K562 (cell line): ENCODE measurements at regions not wholly inside any gene's neighbourhood (a gene's known extent, or its start where the extent isn't known, plus 50 kb on each side); places are given as distances from the start of the nearest gene placed in this dataset.

ENCODE experiments used
- ATAC-seq: fragments of 200-7000 bp; cut with Tn5 transposase; 3 replicates; pipeline ENCODE4 v1.9.1; 2020; ENCODE audit warnings: moderate library complexity
- BruUV-seq: library from RNA; stranded (reverse); fragments of 400-500 nt; replicated peaks from 2 replicates; lab custom pipeline; 2021; lab: Mats Ljungman, UMichigan
- CTCF ChIA-PET: fragments of 300-600 bp; formaldehyde crosslinking; extraction: SDS; loops from one replicate; lab custom pipeline; 2021; ENCODE audit warnings: low intra/inter-chr PET ratio; lab: Yijun Ruan, JAX
- POLR2A ChIA-PET: fragments of 300-600, 350-650 bp; sonication (Branson Sonifier 250); formaldehyde crosslinking; extraction: SDS; loops from one replicate; lab custom pipeline; 2021; ENCODE audit warnings: antibody characterized with exemption, inconsistent platforms; lab: Yijun Ruan, JAX
- DNase-seq, 4 experiments: peaks; one replicate each; pipeline versions ENCODE4 v3.0.0 to v3.0.0-alpha.2; 2011 to 2018; ENCODE audit warnings: low spot score in 3 of 4, mixed read lengths in 3 of 4; ENCODE audit errors: extremely low read depth in 1 of 4
- FAIRE-seq: peaks from 2 replicates; lab custom pipeline; 2011; peaks lifted over from hg19 to GRCh38; lab: Jason Lieb, UNC
- H2AFZ ChIP-seq: 2 replicates; pipeline ENCODE4 v1.6.0; 2011; ENCODE audit warnings: low read depth, low read length, control low read depth, inconsistent platforms
- H3K27ac ChIP-seq: fragments of 200-600 bp; 3 replicates; pipeline ENCODE4 v1.8.0; 2011; ENCODE audit warnings: low read depth, mild to moderate bottlenecking, control low read depth, inconsistent platforms, low read length, moderate library complexity, mixed read lengths; ENCODE audit errors: extremely low read depth
- H3K27me3 ChIP-seq, 2 experiments: fragments of 300-600 bp in 1 of 2; 2 replicates in 1 of 2; 3 replicates in 1 of 2; pipeline versions ENCODE4 v1.6.0 to v1.8.0; 2011; ENCODE audit warnings: inconsistent platforms in 2 of 2, low read length in 2 of 2, mild to moderate bottlenecking in 1 of 2, mixed read lengths in 1 of 2, moderate library complexity in 1 of 2; ENCODE audit not compliant: control insufficient read depth in 2 of 2, insufficient read depth in 2 of 2
- H3K36me3 ChIP-seq: fragments of 300-600 bp; 3 replicates; pipeline ENCODE4 v1.8.0; 2011; ENCODE audit warnings: mild to moderate bottlenecking, low read length, inconsistent platforms; ENCODE audit not compliant: control insufficient read depth, insufficient read depth
- H3K4me1 ChIP-seq, 2 experiments: fragments of 200-600 bp in 1 of 2; replicated peaks in 1 of 2; 2 replicates in 1 of 2; 3 replicates in 1 of 2; pipeline versions ENCODE4 v1.5.1 to v1.8.0; 2011; ENCODE audit warnings: inconsistent platforms in 2 of 2, low read length in 2 of 2, mild to moderate bottlenecking in 1 of 2, mixed read lengths in 1 of 2, moderate library complexity in 1 of 2; ENCODE audit not compliant: control insufficient read depth in 2 of 2, insufficient read depth in 2 of 2
- H3K4me2 ChIP-seq: 2 replicates; pipeline ENCODE4 v1.6.1; 2011; ENCODE audit warnings: low read length, control low read depth, inconsistent platforms, mixed read lengths; ENCODE audit not compliant: insufficient read depth
- H3K4me3 ChIP-seq: fragments of 200-600 bp; sonication (generic), shearing (Covaris generic); 2 replicates; pipeline ENCODE4 v1.5.1; 2016; ENCODE audit warnings: control low read depth, inconsistent platforms
- H3K79me2 ChIP-seq: fragments of 200-600 bp; 3 replicates; pipeline ENCODE4 v1.8.0; 2011; ENCODE audit warnings: low read length, inconsistent platforms; ENCODE audit not compliant: control insufficient read depth, insufficient read depth
- H3K9ac ChIP-seq, 2 experiments: 2 replicates each; pipeline versions ENCODE4 v1.6.0 to v1.6.1; 2011; ENCODE audit warnings: low read depth in 2 of 2, low read length in 2 of 2, control low read depth in 1 of 2, inconsistent platforms in 1 of 2, mild to moderate bottlenecking in 1 of 2, mixed read lengths in 1 of 2; ENCODE audit not compliant: insufficient read depth in 1 of 2
- H3K9me1 ChIP-seq: one replicate; pipeline ENCODE4 v1.6.0; 2011; ENCODE audit warnings: inconsistent platforms, mild to moderate bottlenecking, low read length, moderate library complexity; ENCODE audit not compliant: control insufficient read depth, insufficient read depth
- H3K9me3 ChIP-seq: replicated peaks from 2 replicates; pipeline ENCODE4 v1.5.1; 2011; ENCODE audit warnings: low read depth, low read length, inconsistent platforms; ENCODE audit not compliant: control insufficient read depth, insufficient read depth
- H4K20me1 ChIP-seq: replicated peaks from 2 replicates; pipeline ENCODE4 v1.6.1; 2011; ENCODE audit warnings: low read length, inconsistent platforms, mixed read lengths; ENCODE audit not compliant: control insufficient read depth, insufficient read depth
- BCOR ChIP-seq: fragments of 450-650 bp; IDR thresholded peaks from 2 replicates; pipeline ENCODE4 v1.6.1; 2016
- BRF1 ChIP-seq: IDR thresholded peaks from 3 replicates; pipeline ENCODE4 v1.6.1; 2011; ENCODE audit warnings: borderline replicate concordance, mild to moderate bottlenecking; ENCODE audit not compliant: insufficient read length; ENCODE audit errors: extremely low read depth
- HEY1 ChIP-seq: fragments of 250-450 bp; sonication (Bioruptor Pico); IDR thresholded peaks from 2 replicates; pipeline ENCODE4 v1.5.0; 2020; ENCODE audit warnings: mild to moderate bottlenecking, moderate library complexity, borderline replicate concordance
- NBN ChIP-seq: fragments of 450-650 bp; IDR thresholded peaks from 2 replicates; pipeline ENCODE4 v1.6.1; 2016; ENCODE audit warnings: low read depth, mild to moderate bottlenecking
- NFXL1 ChIP-seq: fragments of 450-650 bp; formaldehyde crosslinking; IDR thresholded peaks from 2 replicates; pipeline ENCODE4 v1.4.0; 2021; ENCODE audit warnings: mild to moderate bottlenecking
- PCBP1 ChIP-seq: fragments of 200-400 bp; formaldehyde crosslinking; IDR thresholded peaks from 2 replicates; pipeline ENCODE4 v1.6.1; 2018; ENCODE audit warnings: mild to moderate bottlenecking, low read depth, low read length; ENCODE audit not compliant: poor library complexity, severe bottlenecking
- PHB ChIP-seq: fragments of 250-450 bp; sonication (Bioruptor Pico); IDR thresholded peaks from 2 replicates; pipeline ENCODE4 v1.5.0; 2021
- PURB ChIP-seq: sonication (generic); formaldehyde crosslinking; IDR thresholded peaks from 2 replicates; pipeline ENCODE4 v1.9.0; 2021; ENCODE audit warnings: low read depth, mild to moderate bottlenecking, missing genetic modification reagents
- RUNX1 ChIP-seq: sonication (generic); IDR thresholded peaks from 2 replicates; pipeline ENCODE4 v1.6.1; 2016; ENCODE audit warnings: antibody characterized with exemption, low read depth
- SIRT6 ChIP-seq: IDR thresholded peaks from one replicate; pipeline ENCODE4 v1.6.1; 2012; ENCODE audit warnings: low read depth, mild to moderate bottlenecking, control low read depth, inconsistent platforms, low read length, moderate library complexity
- SRF ChIP-seq, 2 experiments: fragments of 250-450, 450-650 bp in 1 of 2; sonication (Bioruptor Pico) in 1 of 2; sonication (generic) in 1 of 2; formaldehyde crosslinking; IDR thresholded peaks; 2 replicates each; pipeline versions ENCODE4 v1.5.0 to v1.5.1; 2020 to 2022; ENCODE audit warnings: mild to moderate bottlenecking in 1 of 2, missing genetic modification reagents in 1 of 2
- TCF7L2 ChIP-seq: fragments of 150-350 bp; IDR thresholded peaks from 2 replicates; pipeline ENCODE4 v1.6.1; 2016; ENCODE audit warnings: low read depth, mild to moderate bottlenecking, low read length, moderate library complexity
- TEAD2 ChIP-seq: fragments of 450-650 bp; IDR thresholded peaks from 2 replicates; pipeline ENCODE4 v1.6.1; 2016; ENCODE audit warnings: missing genetic modification characterization, control low read depth, missing compliant biosample characterization
- WGBS: fragments of 100-300 bp; shearing (Covaris generic); methylation state at CpG from one replicate; pipeline ENCODE4 v1.1.6; 2016; ENCODE audit warnings: low coverage, mixed read lengths; ENCODE audit not compliant: insufficient coverage; ENCODE audit errors: missing lambda C conversion rate; 5-methylcytosine and 5-hydroxymethylcytosine counted together
- in situ Hi-C: fragments of 300-500 bp; cut with MboI; formaldehyde crosslinking; loops from 4 replicates; pipeline ENCODE4 v1.15.0; 2018; ENCODE audit warnings: inconsistent platforms, mixed read lengths
- intact Hi-C: fragments of 100-400 bp; cut with micrococcal nuclease; formaldehyde crosslinking; loops from 2 replicates; pipeline ENCODE4 v1.14.2; 2022
- TF ChIP-seq, protein P1 (sequence below): fragments of 200-800 bp; sonication (Bioruptor generic); IDR thresholded peaks from 2 replicates; pipeline ENCODE4 v1.6.1; 2017; ENCODE audit warnings: missing genetic modification characterization, missing compliant biosample characterization

DNA sequence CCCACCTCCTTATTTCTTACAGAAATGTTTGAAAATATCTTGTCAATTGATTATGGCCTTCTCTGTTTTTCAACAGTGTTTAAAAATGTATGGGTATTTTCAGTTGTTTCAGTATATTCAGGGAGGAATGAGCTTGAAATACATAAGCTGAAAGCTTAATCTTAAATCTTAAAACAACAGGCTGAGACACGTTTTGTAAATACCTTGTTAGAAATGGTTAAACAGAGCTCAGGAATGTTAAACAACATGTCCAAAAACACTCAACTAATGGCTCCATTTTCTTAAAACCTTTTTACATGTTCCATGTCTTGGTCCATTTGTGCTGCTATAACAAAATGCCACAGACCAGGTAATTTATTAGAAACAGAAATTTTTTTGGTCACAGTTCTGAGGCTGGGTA lies 953.8 kb upstream of the ADGRL2 start:
- H4K20me1 ChIP-seq = no peaks in the 10 kb centered on the region
- H2AFZ ChIP-seq = no peak overlapping the region
- in situ Hi-C loops (no loop called here), intact Hi-C loops (no loop called here)
- ATAC-seq (no peak), DNase-seq (no peak), FAIRE-seq (no peak)
- H3K9me3 ChIP-seq = no peaks in the 10 kb centered on the region
- TF ChIP-seq NFXL1 (CRISPR knock-in tag) (no peak), SIRT6 (no peak), BCOR (no peak), TCF7L2 (no peak), SRF (CRISPR knock-in tag; IDR thresholded peaks at IDR 0.05) (no peak), HEY1 (CRISPR knock-in tag) (no peak), NBN (no peak), PCBP1 (no peak), RUNX1 (no peak), TEAD2 (tag) (no peak), PHB (CRISPR knock-in tag) (no peak), BRF1 (no peak), PURB (no peak)
- TF ChIP-seq, protein P1, sequence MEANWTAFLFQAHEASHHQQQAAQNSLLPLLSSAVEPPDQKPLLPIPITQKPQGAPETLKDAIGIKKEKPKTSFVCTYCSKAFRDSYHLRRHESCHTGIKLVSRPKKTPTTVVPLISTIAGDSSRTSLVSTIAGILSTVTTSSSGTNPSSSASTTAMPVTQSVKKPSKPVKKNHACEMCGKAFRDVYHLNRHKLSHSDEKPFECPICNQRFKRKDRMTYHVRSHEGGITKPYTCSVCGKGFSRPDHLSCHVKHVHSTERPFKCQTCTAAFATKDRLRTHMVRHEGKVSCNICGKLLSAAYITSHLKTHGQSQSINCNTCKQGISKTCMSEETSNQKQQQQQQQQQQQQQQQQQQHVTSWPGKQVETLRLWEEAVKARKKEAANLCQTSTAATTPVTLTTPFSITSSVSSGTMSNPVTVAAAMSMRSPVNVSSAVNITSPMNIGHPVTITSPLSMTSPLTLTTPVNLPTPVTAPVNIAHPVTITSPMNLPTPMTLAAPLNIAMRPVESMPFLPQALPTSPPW (CRISPR knock-in tag) = no peak
- WGBS = 0% methylated on average over 1 of the region's 1 CpG
- H3K4me3 ChIP-seq = no peak overlapping the region
- H3K36me3 ChIP-seq = no peaks in the 10 kb centered on the region
- H3K4me1 ChIP-seq = no peaks in the 10 kb centered on the region
- ChIA-PET CTCF (no interaction called here), POLR2A (no interaction called here)
- no peak overlapping the region for H3K9ac ChIP-seq
- H3K79me2 ChIP-seq = no peaks in the 10 kb centered on the region
- H3K9me1 ChIP-seq = no peaks in the 10 kb centered on the region
- H3K27me3 ChIP-seq = no peaks in the 10 kb centered on the region
- no peak overlapping the region for H3K4me2 ChIP-seq
- no TSS peak for BruUV-seq
- no peak overlapping the region for H3K27ac ChIP-seq
